ENCODE measurements at regions not wholly inside any gene's neighbourhood (a gene's known extent, or its start where the extent isn't known, plus 50 kb on each side); places are given as distances from the start of the nearest gene placed in this dataset.

- TF ChIP-seq CTCF (IDR thresholded peaks at IDR 0.05; ENCODE audit: low read depth, low read length, missing control alignments), result no peak
- no peak for DNase-seq (ENCODE audit: extremely low read depth, low read depth)
- no peak overlapping the region for H3K4me3 ChIP-seq (replicated peaks; ENCODE audit: low read depth, low read length)
Observed at GRCh38 chr5:13378091-13378490, 566.4 kb downstream of the DNAH5 start.

- H3K4me3 ChIP-seq (replicated peaks; ENCODE audit: low read depth, low read length), result no peak overlapping the region
- no peak for DNase-seq (ENCODE audit: extremely low read depth, low read depth)
- TF ChIP-seq CTCF (IDR thresholded peaks at IDR 0.05; ENCODE audit: low read depth, low read length, missing control alignments), result no peak
Observed at GRCh38 chr5:13359344-13359743, 585.1 kb downstream of the DNAH5 start.

GRCh38 chr5:13358342-13358741, 586.1 kb downstream of the DNAH5 start:
- no peak overlapping the region for H3K4me3 ChIP-seq (replicated peaks; ENCODE audit: low read depth, low read length)
- no peak for DNase-seq (ENCODE audit: extremely low read depth, low read depth)
- no peak for TF ChIP-seq CTCF (IDR thresholded peaks at IDR 0.05; ENCODE audit: low read depth, low read length, missing control alignments)

GRCh38 chr5:13357929-13358328, 586.6 kb downstream of the DNAH5 start:
- no peak for TF ChIP-seq CTCF (IDR thresholded peaks at IDR 0.05; ENCODE audit: low read depth, low read length, missing control alignments)
- no peak for DNase-seq (ENCODE audit: extremely low read depth, low read depth)
- H3K4me3 ChIP-seq (replicated peaks; ENCODE audit: low read depth, low read length), result no peak overlapping the region

GRCh38 chr5:13356226-13356625, 588.3 kb downstream of the DNAH5 start:
- H3K4me3 ChIP-seq (replicated peaks; ENCODE audit: low read depth, low read length), result no peak overlapping the region
- no peak for TF ChIP-seq CTCF (IDR thresholded peaks at IDR 0.05; ENCODE audit: low read depth, low read length, missing control alignments)
- no peak for DNase-seq (ENCODE audit: extremely low read depth, low read depth)

GRCh38 chr5:13354611-13355010, 589.9 kb downstream of the DNAH5 start:
- DNase-seq (ENCODE audit: extremely low read depth, low read depth), result no peak
- H3K4me3 ChIP-seq (replicated peaks; ENCODE audit: low read depth, low read length), result no peak overlapping the region
- no peak for TF ChIP-seq CTCF (IDR thresholded peaks at IDR 0.05; ENCODE audit: low read depth, low read length, missing control alignments)

- no peak for DNase-seq (ENCODE audit: extremely low read depth, low read depth)
- H3K4me3 ChIP-seq (replicated peaks; ENCODE audit: low read depth, low read length), result no peak overlapping the region
- TF ChIP-seq CTCF (IDR thresholded peaks at IDR 0.05; ENCODE audit: low read depth, low read length, missing control alignments), result no peak
Observed at GRCh38 chr5:13350767-13351166, 593.7 kb downstream of the DNAH5 start.
